NCI-H1417 (cell line): ENCODE measurements at regions not wholly inside any gene's neighbourhood (a gene's known extent, or its start where the extent isn't known, plus 50 kb on each side); places are given as distances from the start of the nearest gene placed in this dataset.

Experiments
- DNase-seq, 3 experiments: peaks; one replicate each; lab custom pipeline; 2025; lab: John Stamatoyannopoulos, UW

DNA sequence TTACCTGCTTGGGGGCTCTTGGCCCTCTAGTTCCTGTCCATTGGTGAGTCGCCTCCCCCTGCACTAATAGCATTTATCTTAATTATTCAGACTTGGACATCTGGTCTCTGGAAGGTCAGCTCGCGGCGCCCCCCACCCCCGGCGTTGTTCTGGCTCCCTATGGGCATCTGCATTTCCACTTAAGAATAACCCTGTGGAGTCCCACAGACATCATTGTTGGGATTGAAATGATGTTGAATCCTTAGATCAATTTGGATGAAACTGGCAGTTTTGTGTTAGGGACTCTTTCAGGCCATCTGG lies 313.8 kb upstream of the HS6ST1 start:
- DNase-seq = no peak

- DNase-seq = no peak
These were observed 314.8 kb upstream of the HS6ST1 start for GRCh38 chr2:128633501-128633900.

DNA sequence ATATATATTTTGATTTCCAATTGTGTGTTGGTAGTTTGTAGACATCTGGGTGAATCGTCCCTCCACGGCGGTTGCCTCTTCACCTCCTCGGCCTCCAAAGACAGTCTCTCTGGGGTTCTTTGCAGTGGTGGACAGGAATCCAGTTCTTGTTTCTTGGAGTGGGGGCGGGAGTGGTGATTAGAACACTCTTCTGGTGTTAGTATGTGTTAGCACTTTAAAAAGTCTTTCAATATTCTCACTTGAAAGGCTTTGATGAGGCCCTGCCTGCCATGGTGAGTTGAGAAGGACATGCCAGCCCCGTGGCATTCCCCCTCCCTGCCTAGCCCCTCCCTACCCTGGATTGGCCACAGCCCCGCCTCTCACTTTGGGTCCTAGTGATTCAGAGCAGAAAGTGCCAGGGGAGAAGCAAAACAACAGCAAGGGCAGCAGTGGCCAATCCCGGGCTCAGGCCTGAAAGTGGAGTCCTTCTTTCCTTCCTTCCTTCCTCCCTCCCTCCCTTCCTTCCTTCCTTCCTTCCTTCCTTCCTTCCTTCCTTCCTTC lies 316.8 kb upstream of the HS6ST1 start:
- DNase-seq = no peak

- no peak for DNase-seq
These were observed 318.1 kb upstream of the HS6ST1 start for GRCh38 chr2:128636802-128637147.

DNA sequence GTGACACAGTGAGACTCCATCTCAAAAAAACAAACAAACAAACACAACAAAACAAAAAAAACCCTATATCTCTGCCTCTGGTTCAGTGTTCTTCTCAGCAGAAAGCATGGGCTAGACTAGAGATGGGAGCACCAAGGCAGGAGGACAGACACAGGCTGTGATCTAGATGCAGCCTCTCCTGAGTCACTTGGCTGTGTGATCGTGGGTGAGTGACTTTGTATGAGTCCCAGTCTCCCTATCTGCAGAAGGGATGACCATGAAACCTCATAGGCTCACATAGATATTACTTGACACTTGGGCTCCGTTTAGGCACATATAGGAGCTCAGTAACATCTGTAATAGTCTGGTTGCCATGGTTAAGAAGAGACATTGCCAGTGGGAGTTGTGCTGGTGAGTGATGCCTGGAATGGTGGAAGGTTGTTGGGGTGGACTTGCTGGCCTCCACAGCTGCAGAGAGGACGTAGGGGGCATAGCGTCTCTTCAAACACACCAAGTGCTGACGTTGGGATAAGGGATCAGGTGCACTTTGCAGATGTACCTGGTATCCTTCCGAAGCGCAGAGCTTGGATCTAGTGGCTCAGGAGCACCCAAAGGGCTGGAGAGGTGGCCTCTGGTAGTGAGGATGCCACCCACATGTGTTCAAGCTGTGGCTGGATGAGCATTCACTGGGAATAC lies 318.9 kb upstream of the HS6ST1 start:
- DNase-seq = no peak

GRCh38 chr2:128638341-128639119 lies 319.9 kb upstream of the HS6ST1 start:
- DNase-seq = peak; percentile 1 to 31 (median 14)

DNA sequence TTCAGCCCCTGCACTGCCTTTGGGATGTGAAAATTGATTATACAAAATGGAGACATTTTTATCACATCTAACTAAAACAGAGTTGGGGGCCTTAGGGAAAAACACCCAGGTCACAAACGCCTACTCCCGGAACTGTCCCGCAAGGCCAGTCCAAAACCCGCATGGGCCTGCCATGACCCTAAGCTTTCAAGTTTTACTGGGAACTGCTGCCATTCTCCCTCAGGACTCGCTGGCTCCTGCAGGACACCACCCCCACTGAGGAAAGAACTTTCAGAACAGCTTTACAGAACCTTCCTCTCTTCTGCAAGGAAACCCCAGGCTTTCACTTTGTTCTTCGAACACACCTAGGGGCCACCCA lies 320.4 kb upstream of the HS6ST1 start:
- DNase-seq = no peak

DNA sequence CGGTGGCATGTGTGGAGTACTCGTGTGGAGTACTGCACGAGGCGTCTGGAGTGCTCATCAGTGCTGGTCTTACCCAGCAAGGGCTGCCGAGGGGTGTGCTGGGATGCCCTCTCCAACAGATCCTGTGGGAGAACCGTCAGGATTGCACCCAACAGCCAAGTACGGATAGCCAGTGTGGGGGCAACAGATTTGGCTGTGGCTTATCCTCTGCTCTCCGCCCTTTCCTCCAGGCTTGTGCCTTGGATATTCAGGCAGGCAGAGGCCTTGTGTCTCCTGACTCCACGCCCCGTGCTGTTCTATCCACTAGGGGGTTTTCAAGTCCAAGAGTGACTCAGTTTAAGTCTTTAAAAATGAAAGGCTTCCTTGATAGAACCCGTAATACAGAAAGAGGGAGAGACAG lies 321.0 kb upstream of the HS6ST1 start:
- DNase-seq = no peak

DNA sequence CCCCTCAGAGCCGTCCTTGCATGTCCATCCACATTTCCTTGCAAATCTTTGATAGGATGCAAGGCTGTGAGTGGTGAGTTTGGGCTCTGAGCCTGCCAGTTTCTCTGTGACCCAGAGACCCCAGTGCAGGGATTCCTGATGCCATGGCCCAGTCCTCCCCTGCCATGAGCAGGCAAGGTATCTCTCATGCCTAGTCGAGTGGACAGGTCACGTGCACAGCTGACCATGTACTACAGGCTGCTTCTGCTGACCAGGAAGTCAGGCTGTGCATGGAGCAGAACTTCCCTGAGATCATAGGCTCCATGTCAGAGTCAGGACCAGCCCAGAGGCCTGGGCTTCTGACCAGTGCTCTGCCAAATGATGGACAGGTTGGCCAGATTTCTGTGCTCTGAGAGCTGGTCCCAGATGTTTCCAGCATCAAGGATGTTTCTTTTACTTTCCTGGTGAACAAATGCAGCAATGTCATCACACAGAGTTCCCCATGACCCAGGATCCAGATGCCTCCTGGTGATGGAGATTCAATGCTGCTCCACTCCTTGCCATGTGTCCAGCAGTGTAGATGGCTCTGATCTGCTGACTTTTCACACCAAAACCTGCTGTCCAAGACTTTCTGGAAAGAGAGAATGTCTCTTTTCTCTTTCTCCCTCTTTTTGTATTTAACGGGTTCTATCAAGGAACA lies 321.6 kb upstream of the HS6ST1 start:
- no peak for DNase-seq

- no peak for DNase-seq
These were observed 322.2 kb upstream of the HS6ST1 start for GRCh38 chr2:128640845-128641360.

- no peak for DNase-seq
These were observed 322.9 kb upstream of the HS6ST1 start for GRCh38 chr2:128641421-128642080.

- DNase-seq = no peak
These were observed 323.6 kb upstream of the HS6ST1 start for GRCh38 chr2:128642316-128642715.

- DNase-seq = no peak
These were observed 324.2 kb upstream of the HS6ST1 start for GRCh38 chr2:128642821-128643220.

- DNase-seq = no peak
These were observed 324.8 kb upstream of the HS6ST1 start for GRCh38 chr2:128643221-128644065.

GRCh38 chr2:128644156-128644555 lies 325.5 kb upstream of the HS6ST1 start:
- no peak for DNase-seq

DNA sequence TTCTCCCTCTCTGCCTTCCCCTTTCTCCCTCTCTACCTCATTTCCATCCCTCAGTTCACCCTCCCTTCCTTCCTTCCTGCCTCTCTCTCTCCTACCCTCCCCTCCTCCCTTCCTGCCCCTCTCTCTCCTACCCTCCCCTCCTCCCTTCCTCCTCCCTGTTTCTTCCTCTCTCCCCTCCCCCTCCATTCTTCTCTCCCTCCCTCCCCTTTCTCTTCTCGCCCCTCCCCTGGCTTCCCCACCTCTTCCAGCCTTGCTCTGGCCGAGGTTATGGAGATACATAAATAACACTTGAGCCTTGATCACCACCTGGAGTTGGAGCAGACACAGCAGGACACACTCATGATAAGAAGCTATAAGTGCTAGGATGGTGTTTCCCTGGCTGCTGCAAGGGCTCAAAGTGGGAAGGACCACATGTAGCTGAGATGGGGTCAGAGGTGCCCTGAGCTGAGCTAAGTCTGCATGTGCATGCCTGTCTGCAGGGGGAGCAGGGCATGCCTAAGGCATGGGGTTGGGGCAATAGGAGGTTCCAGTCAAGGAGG lies 326.1 kb upstream of the HS6ST1 start:
- DNase-seq = peak in 2 of 3 experiments; percentile 41 to 79

GRCh38 chr2:128645631-128646030 lies 327.0 kb upstream of the HS6ST1 start:
- no peak for DNase-seq

- DNase-seq = no peak
These were observed 327.4 kb upstream of the HS6ST1 start for GRCh38 chr2:128646091-128646490.

GRCh38 chr2:128646691-128647090 lies 328.0 kb upstream of the HS6ST1 start:
- DNase-seq = no peak

- DNase-seq = peak in 1 of 3 experiments; percentile 14
These were observed 332.3 kb upstream of the HS6ST1 start for GRCh38 chr2:128651000-128651399.

- no peak for DNase-seq
These were observed 335.7 kb upstream of the HS6ST1 start for GRCh38 chr2:128654408-128654807.
